Ovary (tissue), 7 donors: ENCODE measurements at regions not wholly inside any gene's neighbourhood (a gene's known extent, or its start where the extent isn't known, plus 50 kb on each side); places are given as distances from the start of the nearest gene placed in this dataset.

ENCODE experiments used
- DNase-seq, 5 donors: peaks; one replicate each; pipeline ENCODE4 v3.0.0-alpha.2; 2019 to 2020
- H3K27ac ChIP-seq, 2 donors: fragments of 200-600 bp; one replicate each; pipeline versions ENCODE4 v1.5.1 to v1.8.0; 2019 to 2022
- H3K27me3 ChIP-seq: fragments of 200-600 bp; one replicate; pipeline ENCODE4 v1.8.0; 2022
- H3K36me3 ChIP-seq: fragments of 200-600 bp; sonication (generic); one replicate; pipeline ENCODE4 v1.5.1; 2019
- H3K4me1 ChIP-seq: one replicate; pipeline ENCODE4 v1.8.1; 2013; ENCODE audit warnings: mild to moderate bottlenecking, moderate library complexity; ENCODE audit not compliant: insufficient read depth
- H3K4me3 ChIP-seq: fragments of 200-600 bp; sonication (generic); one replicate; pipeline ENCODE4 v1.5.1; 2017
- H3K9me3 ChIP-seq, 2 donors: fragments of 200-600 bp in 1 of 2; sonication (generic) in 1 of 2; one replicate each; pipeline versions ENCODE4 v1.5.1 to v1.8.1; 2013 to 2019; ENCODE audit warnings: mild to moderate bottlenecking in 1 of 2, moderate library complexity in 1 of 2
- CTCF ChIP-seq, 3 donors: fragments of 450-650 bp in 2 of 3; fragments of 200-600 bp in 1 of 3; IDR thresholded peaks; one replicate each; pipeline versions ENCODE4 v1.5.1 to v1.8.0; 2016 to 2022; ENCODE audit warnings: antibody characterized with exemption in 3 of 3, mild to moderate bottlenecking in 1 of 3
- EP300 ChIP-seq: sonication (generic); formaldehyde crosslinking; IDR thresholded peaks from one replicate; pipeline ENCODE4 v1.6.1; 2017; ENCODE audit warnings: antibody characterized with exemption
- POLR2A ChIP-seq: fragments of 450-650 bp; IDR thresholded peaks from one replicate; pipeline ENCODE4 v1.6.1; 2017; ENCODE audit warnings: antibody characterized with exemption, mild to moderate bottlenecking, moderate library complexity
- WGBS, 3 donors: extraction: QIAGEN DNeasy Blood & Tissue Kit in 1 of 3; methylation state at CpG; one replicate each; pipeline versions ENCODE4 v1.1.5 to v1.1.7; 2013 to 2017; 5-methylcytosine and 5-hydroxymethylcytosine counted together
- intact Hi-C, 4 donors: fragments of 100-400 bp; cut with DNase I; formaldehyde crosslinking; loops; one replicate each; pipeline versions ENCODE4 v1.11.0 to v1.15.1; 2022 to 2023
- donor health status: DM: no; HTN: no; CAD: no; lungs with moderate emphysema.
- donor health status: DM: no; HTN: no; CAD: no.
- donor health status: Bipolar disorder and iron deficiency.
- donor health status: DM: no; HTN: no; CAD: no.
- donor health status: DM: yes; HTN: yes; CAD: no.

DNA sequence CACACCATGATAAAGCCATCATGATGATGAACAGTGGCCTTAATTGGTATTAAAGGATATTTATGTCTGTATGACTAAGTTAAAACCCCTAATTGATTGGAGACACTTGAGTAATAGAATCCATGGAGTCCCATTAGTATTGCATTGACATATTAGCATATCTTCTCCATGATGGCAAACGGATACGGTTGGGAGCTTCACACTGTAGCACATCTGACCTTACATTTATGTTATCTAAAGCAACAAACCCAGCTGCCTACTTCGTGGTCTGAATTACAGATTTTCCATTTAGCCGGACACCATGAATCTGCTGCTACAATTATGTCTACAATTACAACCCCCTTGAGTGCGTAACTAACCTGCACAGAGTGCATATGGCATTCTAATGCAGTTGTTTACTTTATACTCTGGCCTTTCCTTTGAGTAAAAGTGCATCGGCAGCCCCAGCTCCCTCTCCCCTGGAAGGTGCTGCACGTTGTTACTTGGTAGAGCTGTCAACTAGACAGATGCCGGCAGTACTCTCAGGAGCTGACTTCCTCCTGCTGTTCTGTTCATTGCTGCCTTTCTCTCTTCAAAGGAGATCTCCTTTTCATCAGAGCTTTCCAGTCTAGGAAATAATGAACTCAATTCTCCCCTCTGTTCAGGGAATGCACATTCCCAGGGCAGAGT lies 92.1 kb downstream of the LRRC30 start:
- Histone ChIP-seq H3K9me3 (no peaks in the 10 kb centered on the region), H3K27me3 (no peaks in the 10 kb centered on the region), H3K27ac (no peak overlapping the region), H3K36me3 (no peaks in the 10 kb centered on the region), H3K4me1 (no peaks in the 10 kb centered on the region), H3K4me3 (no peak overlapping the region)
- intact Hi-C loops: no loop called here
- TF ChIP-seq POLR2A: no peak
- TF ChIP-seq EP300: no peak
- no peak for TF ChIP-seq CTCF (IDR thresholded peaks at IDR 0.05)
- 47 to 52% (median 52%) methylated on average over 8 of the region's 8 CpGs for WGBS, 3 donors
- no peak for DNase-seq

DNA sequence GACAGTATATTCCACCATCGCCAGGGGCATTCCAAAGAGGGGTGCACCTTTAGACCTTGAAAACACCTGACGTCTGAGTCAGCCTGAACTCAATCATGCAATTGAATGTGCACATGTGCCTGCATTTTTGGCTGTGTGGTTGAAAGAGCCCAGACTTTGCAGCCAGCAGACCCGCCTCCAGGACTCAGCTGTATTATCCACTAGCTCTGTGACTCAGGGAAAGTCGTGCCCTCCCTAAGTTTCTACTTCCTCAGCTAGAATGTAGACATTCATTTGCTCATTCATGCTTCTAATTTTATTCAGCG lies 94.2 kb downstream of the LRRC30 start:
- Histone ChIP-seq H3K27me3 (no peaks in the 10 kb centered on the region), H3K9me3 (no peaks in the 10 kb centered on the region), H3K4me1 (no peaks in the 10 kb centered on the region), H3K36me3 (no peaks in the 10 kb centered on the region), H3K4me3 (no peak overlapping the region), H3K27ac (no peak overlapping the region)
- DNase-seq: no peak
- intact Hi-C loops: no loop called here
- WGBS, 3 donors: 56 to 69% (median 63%) methylated on average over 5 of the region's 5 CpGs
- TF ChIP-seq POLR2A (no peak), EP300 (no peak), CTCF (IDR thresholded peaks at IDR 0.05) (no peak)

GRCh38 chr18:7329016-7329415 lies 98.1 kb downstream of the LRRC30 start:
- no peak for DNase-seq
- no peaks in the 10 kb centered on the region for H3K27me3 ChIP-seq
- TF ChIP-seq EP300: no peak
- no peak for TF ChIP-seq POLR2A
- no peak for TF ChIP-seq CTCF (IDR thresholded peaks at IDR 0.05)
- no peaks in the 10 kb centered on the region for H3K9me3 ChIP-seq
- no peaks in the 10 kb centered on the region for H3K36me3 ChIP-seq
- no peak overlapping the region for H3K4me3 ChIP-seq
- H3K4me1 ChIP-seq: no peaks in the 10 kb centered on the region
- WGBS, 3 donors: 48 to 51% (median 49%) methylated on average over 3 of the region's 3 CpGs
- no peak overlapping the region for H3K27ac ChIP-seq
- intact Hi-C loops: no loop called here

GRCh38 chr18:7332452-7332851 lies 101.6 kb downstream of the LRRC30 start:
- intact Hi-C loops: no loop called here
- Histone ChIP-seq H3K4me3 (no peak overlapping the region), H3K36me3 (no peaks in the 10 kb centered on the region), H3K9me3 (no peaks in the 10 kb centered on the region), H3K27ac (no peak overlapping the region), H3K4me1 (no peaks in the 10 kb centered on the region), H3K27me3 (no peaks in the 10 kb centered on the region)
- no peak for DNase-seq
- 95 to 100% (median 97%) methylated on average over 1 of the region's 1 CpG for WGBS, 3 donors
- no peak for TF ChIP-seq EP300

GRCh38 chr18:7333025-7333562 lies 102.2 kb downstream of the LRRC30 start:
- no peak for TF ChIP-seq CTCF (IDR thresholded peaks at IDR 0.05)
- no peak for TF ChIP-seq EP300
- no peak for TF ChIP-seq POLR2A
- H3K4me1 ChIP-seq: no peaks in the 10 kb centered on the region
- no peak overlapping the region for H3K4me3 ChIP-seq
- H3K36me3 ChIP-seq: no peaks in the 10 kb centered on the region
- intact Hi-C loops: no loop called here
- no peak for DNase-seq
- H3K27ac ChIP-seq: no peak overlapping the region
- no peaks in the 10 kb centered on the region for H3K9me3 ChIP-seq
- 91 to 94% (median 93%) methylated on average over 5 of the region's 5 CpGs for WGBS, 3 donors
- H3K27me3 ChIP-seq: no peaks in the 10 kb centered on the region
